IMR-90 (cell line): ENCODE measurements at regions not wholly inside any gene's neighbourhood (a gene's known extent, or its start where the extent isn't known, plus 50 kb on each side); places are given as distances from the start of the nearest gene placed in this dataset.

Source experiments
- ATAC-seq: fragments of 200-7000 bp; cut with Tn5 transposase; 2 replicates; pipeline ENCODE4 v1.9.1; 2020; ENCODE audit warnings: low read depth, mild to moderate bottlenecking, moderate library complexity
- BruUV-seq: library from RNA; stranded (reverse); fragments of 400-500 nt; replicated peaks from 2 replicates; lab custom pipeline; 2021; lab: Mats Ljungman, UMichigan
- CTCF ChIA-PET: fragments of 300-600 bp; formaldehyde crosslinking; extraction: SDS; loops from one replicate; lab custom pipeline; 2021; ENCODE audit warnings: antibody characterized with exemption; lab: Yijun Ruan, JAX
- POLR2A ChIA-PET: fragments of 300-600 bp; sonication (Branson Sonifier 250); formaldehyde crosslinking; loops from one replicate; lab custom pipeline; 2022; ENCODE audit warnings: antibody characterized with exemption; ENCODE audit not compliant: unreplicated experiment; lab: Charles Lee
- DNase-seq: peaks from one replicate; pipeline ENCODE4 v3.0.0; 2013
- H2AFZ ChIP-seq: replicated peaks from 2 replicates; pipeline ENCODE3; 2013; ENCODE audit warnings: low read length, mild to moderate bottlenecking; ENCODE audit not compliant: poor library complexity
- H2AK5ac ChIP-seq: 2 replicates; pipeline ENCODE4 v1.6.1; 2013; ENCODE audit warnings: low read depth, low read length, inconsistent platforms
- H2AK9ac ChIP-seq: replicated peaks from 2 replicates; pipeline ENCODE3; 2013; ENCODE audit warnings: mild to moderate bottlenecking, low read depth, low read length, moderate library complexity; ENCODE audit not compliant: poor library complexity
- H2BK120ac ChIP-seq: 2 replicates; pipeline ENCODE4 v1.6.1; 2013; ENCODE audit warnings: low read depth, low read length, inconsistent platforms
- H2BK15ac ChIP-seq: 3 replicates; pipeline ENCODE4 v1.6.1; 2013; ENCODE audit warnings: low read depth, low read length, inconsistent platforms
- H2BK20ac ChIP-seq: 2 replicates; pipeline ENCODE4 v1.6.1; 2013; ENCODE audit warnings: low read depth, mild to moderate bottlenecking, inconsistent platforms, low read length, moderate library complexity
- H2BK5ac ChIP-seq: 2 replicates; pipeline ENCODE4 v1.6.1; 2013; ENCODE audit warnings: mild to moderate bottlenecking, low read depth, low read length, inconsistent platforms; ENCODE audit not compliant: poor library complexity, severe bottlenecking
- H3K14ac ChIP-seq: replicated peaks from 2 replicates; pipeline ENCODE4 v1.6.1; 2013; ENCODE audit warnings: low read depth, low read length, inconsistent platforms
- H3K18ac ChIP-seq: 2 replicates; pipeline ENCODE4 v1.6.1; 2013; ENCODE audit warnings: low read depth, low read length, control low read depth
- H3K23ac ChIP-seq: 2 replicates; pipeline ENCODE4 v1.6.1; 2013; ENCODE audit warnings: low read depth, low read length, inconsistent platforms
- H3K27ac ChIP-seq: 2 replicates; pipeline ENCODE4 v1.5.1; 2013; ENCODE audit warnings: mild to moderate bottlenecking, control low read depth, low read length; ENCODE audit not compliant: insufficient read depth
- H3K27me3 ChIP-seq: 2 replicates; pipeline ENCODE4 v1.6.1; 2013; ENCODE audit warnings: low read length; ENCODE audit not compliant: control insufficient read depth, insufficient read depth
- H3K36me3 ChIP-seq: 2 replicates; pipeline ENCODE4 v1.6.1; 2013; ENCODE audit warnings: low read length, mixed read lengths; ENCODE audit not compliant: control insufficient read depth, insufficient read depth
- H3K4ac ChIP-seq: 2 replicates; pipeline ENCODE4 v1.6.1; 2013; ENCODE audit warnings: low read depth, low read length, inconsistent platforms
- H3K4me1 ChIP-seq: 2 replicates; pipeline ENCODE4 v1.6.1; 2013; ENCODE audit warnings: low read length, mixed read lengths; ENCODE audit not compliant: control insufficient read depth, insufficient read depth
- H3K4me2 ChIP-seq: 2 replicates; pipeline ENCODE4 v1.6.1; 2013; ENCODE audit warnings: low read depth, mild to moderate bottlenecking, control low read depth, low read length, moderate library complexity
- H3K4me3 ChIP-seq: 2 replicates; pipeline ENCODE4 v1.5.1; 2013; ENCODE audit warnings: low read depth, mild to moderate bottlenecking, control low read depth, low read length, moderate library complexity; ENCODE audit not compliant: insufficient read depth
- H3K56ac ChIP-seq: 2 replicates; pipeline ENCODE4 v1.6.1; 2013; ENCODE audit warnings: low read length, inconsistent platforms; ENCODE audit not compliant: insufficient read depth; ENCODE audit errors: extremely low read depth
- H3K79me1 ChIP-seq, 2 experiments: 2 replicates each; pipeline ENCODE4 v1.6.1; 2013; ENCODE audit warnings: low read length in 2 of 2, inconsistent platforms in 1 of 2, low read depth in 1 of 2
- H3K9ac ChIP-seq: 2 replicates; pipeline ENCODE4 v1.6.1; 2013; ENCODE audit warnings: low read depth, low read length, control low read depth
- H3K9me1 ChIP-seq: 2 replicates; pipeline ENCODE4 v1.6.1; 2013; ENCODE audit warnings: low read length, inconsistent platforms; ENCODE audit not compliant: insufficient read depth
- H3K9me3 ChIP-seq: 2 replicates; pipeline ENCODE4 v1.6.1; 2013; ENCODE audit warnings: low read length; ENCODE audit not compliant: control insufficient read depth, insufficient read depth
- H4K20me1 ChIP-seq: 2 replicates; pipeline ENCODE4 v1.6.1; 2013; ENCODE audit warnings: low read length, inconsistent platforms; ENCODE audit not compliant: insufficient read depth
- H4K5ac ChIP-seq: 2 replicates; pipeline ENCODE4 v1.6.1; 2013; ENCODE audit warnings: mild to moderate bottlenecking, low read depth, low read length, control low read depth
- H4K8ac ChIP-seq, 2 experiments: 2 replicates each; pipeline ENCODE4 v1.6.1; 2013; ENCODE audit warnings: low read depth in 2 of 2, low read length in 2 of 2, control low read depth in 1 of 2, inconsistent platforms in 1 of 2
- H4K91ac ChIP-seq: 2 replicates; pipeline ENCODE4 v1.6.1; 2013; ENCODE audit warnings: low read depth, low read length, inconsistent platforms; ENCODE audit not compliant: insufficient read depth
- BHLHE40 ChIP-seq: fragments of 150-350 bp; IDR thresholded peaks from 2 replicates; pipeline ENCODE4 v1.6.1; 2016; ENCODE audit warnings: mild to moderate bottlenecking, low read depth, low read length
- CEBPB ChIP-seq: IDR thresholded peaks from 2 replicates; pipeline ENCODE4 v1.6.1; 2012; ENCODE audit warnings: low read depth, low read length, improper control_type of control experiment
- CHD1 ChIP-seq: IDR thresholded peaks from 2 replicates; pipeline ENCODE4 v1.6.1; 2012; ENCODE audit warnings: low read depth, low read length, improper control_type of control experiment
- FOS ChIP-seq: fragments of 150-350 bp; IDR thresholded peaks from 2 replicates; pipeline ENCODE4 v1.6.1; 2016; ENCODE audit warnings: low read depth, low read length
- MAFK ChIP-seq: IDR thresholded peaks from 2 replicates; pipeline ENCODE4 v1.6.1; 2012; ENCODE audit warnings: low read depth, low read length, improper control_type of control experiment
- MAZ ChIP-seq: IDR thresholded peaks from 2 replicates; pipeline ENCODE4 v1.6.1; 2012; ENCODE audit warnings: low read depth, mild to moderate bottlenecking, low read length, improper control_type of control experiment, moderate library complexity, borderline replicate concordance
- MXI1 ChIP-seq: IDR thresholded peaks from 2 replicates; pipeline ENCODE4 v1.6.1; 2012; ENCODE audit warnings: low read depth, mild to moderate bottlenecking, low read length, moderate library complexity, borderline replicate concordance
- NFE2L2 ChIP-seq: fragments of 150-350 bp; IDR thresholded peaks from 2 replicates; pipeline ENCODE4 v1.6.1; 2016; ENCODE audit warnings: low read depth, mild to moderate bottlenecking, low read length
- POLR2A ChIP-seq: IDR thresholded peaks from 2 replicates; pipeline ENCODE4 v1.6.1; 2012; ENCODE audit warnings: mild to moderate bottlenecking, low read depth, low read length
- RAD21 ChIP-seq: IDR thresholded peaks from 2 replicates; pipeline ENCODE4 v1.6.1; 2012; ENCODE audit warnings: low read length, improper control_type of control experiment
- RCOR1 ChIP-seq: IDR thresholded peaks from 2 replicates; pipeline ENCODE4 v1.6.1; 2012; ENCODE audit warnings: mild to moderate bottlenecking, low read length, improper control_type of control experiment; ENCODE audit not compliant: insufficient replicate concordance
- RFX5 ChIP-seq: IDR thresholded peaks from 2 replicates; pipeline ENCODE4 v1.8.0; 2012; ENCODE audit warnings: low read depth, mild to moderate bottlenecking, low read length, moderate library complexity
- SMC3 ChIP-seq: fragments of 150-350 bp; IDR thresholded peaks from 2 replicates; pipeline ENCODE4 v1.6.1; 2016; ENCODE audit warnings: low read depth, mild to moderate bottlenecking, antibody characterized with exemption, low read length, moderate library complexity
- WGBS, 2 experiments: methylation state at CpG; one replicate each; pipeline versions ENCODE4 v1.1.5 to v1.1.7; 2013; ENCODE audit warnings: missing lambda C conversion rate in 2 of 2; ENCODE audit not compliant: insufficient read length in 1 of 2; ENCODE audit errors: extremely low coverage in 2 of 2; 5-methylcytosine and 5-hydroxymethylcytosine counted together
- dilution Hi-C: fragments of 300-500 bp; cut with HindIII; formaldehyde crosslinking; loops from one replicate; pipeline ENCODE4 v1.14.3; 2018; ENCODE audit warnings: low sequenced_read_pairs; ENCODE audit not compliant: unreplicated experiment
- in situ Hi-C: fragments of 300-500 bp; cut with MboI; formaldehyde crosslinking; loops from 3 replicates; pipeline ENCODE4 v1.14.3; 2019; ENCODE audit warnings: low sequenced_read_pairs, inconsistent platforms, mixed read lengths
- intact Hi-C: fragments of 100-400 bp; cut with micrococcal nuclease; formaldehyde crosslinking; loops from 2 replicates; pipeline ENCODE4 v1.10.0; 2022
- TF ChIP-seq, protein P1 (sequence below): fragments of 150-350 bp; IDR thresholded peaks from 2 replicates; pipeline ENCODE4 v1.6.1; 2016; ENCODE audit warnings: low read depth, mild to moderate bottlenecking, low read length, moderate library complexity, borderline replicate concordance
- TF ChIP-seq, protein P2 (sequence below): fragments of 150-350 bp; IDR thresholded peaks from 2 replicates; pipeline ENCODE4 v1.6.1; 2017; ENCODE audit warnings: mild to moderate bottlenecking, antibody characterized with exemption, low read length, low read depth
- TF ChIP-seq, protein P3 (sequence below): conservative IDR thresholded peaks from 2 replicates; pipeline ENCODE4 v1.5.1; 2012; ENCODE audit warnings: mild to moderate bottlenecking, low read depth, low read length, improper control_type of control experiment

DNA sequence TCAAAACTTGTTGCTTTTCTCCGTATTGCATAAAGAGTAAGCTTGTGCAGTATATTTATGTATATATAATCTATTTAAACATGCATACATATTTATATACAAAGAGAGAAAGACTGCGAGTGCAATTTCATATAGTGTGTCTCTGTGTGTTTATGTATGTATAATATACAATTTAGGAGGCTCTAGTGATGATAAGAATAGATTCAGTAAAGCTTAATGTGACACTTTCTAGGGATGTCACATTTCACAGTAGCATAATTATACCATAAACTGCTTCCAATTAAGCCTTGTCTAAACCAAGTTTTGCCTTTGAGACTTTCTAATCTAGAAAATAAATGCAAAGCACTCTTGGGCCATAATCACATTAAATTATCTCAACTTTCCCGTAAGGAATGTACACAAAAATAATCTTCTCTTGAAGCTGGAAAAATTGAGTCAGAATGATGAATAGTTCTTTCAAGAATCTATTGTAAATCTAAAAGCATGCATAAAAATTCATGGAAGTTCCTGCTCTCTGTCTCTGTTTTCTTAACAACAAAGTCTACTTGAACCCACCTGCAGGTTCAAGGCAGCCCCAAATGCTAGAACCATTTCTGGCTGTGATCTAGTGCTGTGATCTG is 114.1 kb upstream of the NPY2R start:
- no peak overlapping the region for H2AK9ac ChIP-seq
- no peak overlapping the region for H2AFZ ChIP-seq
- CTCF ChIA-PET: no interaction called here
- no peak overlapping the region for H4K8ac ChIP-seq
- no peak overlapping the region for H3K9ac ChIP-seq
- H3K4me1 ChIP-seq: no peaks in the 10 kb centered on the region
- in situ Hi-C loops: no loop called here
- H4K91ac ChIP-seq: no peak overlapping the region
- no peaks in the 10 kb centered on the region for H3K79me1 ChIP-seq
- H3K18ac ChIP-seq: no peak overlapping the region
- H2BK120ac ChIP-seq: no peak overlapping the region
- no CpG with 5 or more reads among the region's 3 CpGs for WGBS, 2 experiments
- dilution Hi-C loops: no loop called here
- no peak for TF ChIP-seq SMC3
- TF ChIP-seq RAD21: no peak
- TF ChIP-seq MAFK: no peak
- no peak for TF ChIP-seq NFE2L2
- TF ChIP-seq, protein P1, sequence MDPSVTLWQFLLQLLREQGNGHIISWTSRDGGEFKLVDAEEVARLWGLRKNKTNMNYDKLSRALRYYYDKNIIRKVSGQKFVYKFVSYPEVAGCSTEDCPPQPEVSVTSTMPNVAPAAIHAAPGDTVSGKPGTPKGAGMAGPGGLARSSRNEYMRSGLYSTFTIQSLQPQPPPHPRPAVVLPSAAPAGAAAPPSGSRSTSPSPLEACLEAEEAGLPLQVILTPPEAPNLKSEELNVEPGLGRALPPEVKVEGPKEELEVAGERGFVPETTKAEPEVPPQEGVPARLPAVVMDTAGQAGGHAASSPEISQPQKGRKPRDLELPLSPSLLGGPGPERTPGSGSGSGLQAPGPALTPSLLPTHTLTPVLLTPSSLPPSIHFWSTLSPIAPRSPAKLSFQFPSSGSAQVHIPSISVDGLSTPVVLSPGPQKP: no peak
- TF ChIP-seq RFX5: no peak
- TF ChIP-seq POLR2A: no peak
- TF ChIP-seq MAZ: no peak
- TF ChIP-seq MXI1: no peak
- TF ChIP-seq FOS: no peak
- TF ChIP-seq CEBPB: no peak
- TF ChIP-seq CHD1: no peak
- TF ChIP-seq BHLHE40: no peak
- TF ChIP-seq RCOR1: no peak
- TF ChIP-seq, protein P2, sequence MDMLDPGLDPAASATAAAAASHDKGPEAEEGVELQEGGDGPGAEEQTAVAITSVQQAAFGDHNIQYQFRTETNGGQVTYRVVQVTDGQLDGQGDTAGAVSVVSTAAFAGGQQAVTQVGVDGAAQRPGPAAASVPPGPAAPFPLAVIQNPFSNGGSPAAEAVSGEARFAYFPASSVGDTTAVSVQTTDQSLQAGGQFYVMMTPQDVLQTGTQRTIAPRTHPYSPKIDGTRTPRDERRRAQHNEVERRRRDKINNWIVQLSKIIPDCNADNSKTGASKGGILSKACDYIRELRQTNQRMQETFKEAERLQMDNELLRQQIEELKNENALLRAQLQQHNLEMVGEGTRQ: no peak
- TF ChIP-seq, protein P3, sequence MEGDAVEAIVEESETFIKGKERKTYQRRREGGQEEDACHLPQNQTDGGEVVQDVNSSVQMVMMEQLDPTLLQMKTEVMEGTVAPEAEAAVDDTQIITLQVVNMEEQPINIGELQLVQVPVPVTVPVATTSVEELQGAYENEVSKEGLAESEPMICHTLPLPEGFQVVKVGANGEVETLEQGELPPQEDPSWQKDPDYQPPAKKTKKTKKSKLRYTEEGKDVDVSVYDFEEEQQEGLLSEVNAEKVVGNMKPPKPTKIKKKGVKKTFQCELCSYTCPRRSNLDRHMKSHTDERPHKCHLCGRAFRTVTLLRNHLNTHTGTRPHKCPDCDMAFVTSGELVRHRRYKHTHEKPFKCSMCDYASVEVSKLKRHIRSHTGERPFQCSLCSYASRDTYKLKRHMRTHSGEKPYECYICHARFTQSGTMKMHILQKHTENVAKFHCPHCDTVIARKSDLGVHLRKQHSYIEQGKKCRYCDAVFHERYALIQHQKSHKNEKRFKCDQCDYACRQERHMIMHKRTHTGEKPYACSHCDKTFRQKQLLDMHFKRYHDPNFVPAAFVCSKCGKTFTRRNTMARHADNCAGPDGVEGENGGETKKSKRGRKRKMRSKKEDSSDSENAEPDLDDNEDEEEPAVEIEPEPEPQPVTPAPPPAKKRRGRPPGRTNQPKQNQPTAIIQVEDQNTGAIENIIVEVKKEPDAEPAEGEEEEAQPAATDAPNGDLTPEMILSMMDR: no peak
- H3K4me3 ChIP-seq: no peak overlapping the region
- H3K4ac ChIP-seq: no peak overlapping the region
- no peak overlapping the region for H2AK5ac ChIP-seq
- H2BK15ac ChIP-seq: no peak overlapping the region
- H3K4me2 ChIP-seq: no peak overlapping the region
- H3K9me3 ChIP-seq: no peaks in the 10 kb centered on the region
- no peaks in the 10 kb centered on the region for H3K36me3 ChIP-seq
- no TSS peak for BruUV-seq
- H2BK20ac ChIP-seq: no peak overlapping the region
- no peak overlapping the region for H3K23ac ChIP-seq
- POLR2A ChIA-PET: no interaction called here
- no peak for DNase-seq
- intact Hi-C loops: no loop called here
- H3K56ac ChIP-seq: no peak overlapping the region
- no peak for ATAC-seq
- no peak overlapping the region for H2BK5ac ChIP-seq
- no peak overlapping the region for H4K5ac ChIP-seq
- no peak overlapping the region for H3K14ac ChIP-seq
- no peaks in the 10 kb centered on the region for H4K20me1 ChIP-seq
- no peaks in the 10 kb centered on the region for H3K27me3 ChIP-seq
- no peak overlapping the region for H3K27ac ChIP-seq
- no peaks in the 10 kb centered on the region for H3K9me1 ChIP-seq
